Kidney (tissue), 13 donors: ENCODE measurements at regions not wholly inside any gene's neighbourhood (a gene's known extent, or its start where the extent isn't known, plus 50 kb on each side); places are given as distances from the start of the nearest gene placed in this dataset.

Experiments used
- DNase-seq, 5 donors: peaks; one replicate each; pipeline ENCODE4 v3.0.0-alpha.2; 2013 to 2020
- FAIRE-seq: peaks from 2 replicates; lab custom pipeline; 2012; peaks lifted over from hg19 to GRCh38; lab: Jason Lieb, UNC
- H3K27ac ChIP-seq, 2 donors: one replicate each; pipeline ENCODE4 v1.7.0; 2013; ENCODE audit warnings: low read depth in 2 of 2, low read length in 2 of 2, inconsistent platforms in 1 of 2
- H3K27me3 ChIP-seq: one replicate; pipeline ENCODE4 v1.7.1; 2013; ENCODE audit warnings: low read length, inconsistent platforms; ENCODE audit not compliant: control insufficient read depth, insufficient read depth
- H3K36me3 ChIP-seq, 3 donors: one replicate each; pipeline versions ENCODE4 v1.7.0 to v1.7.1; 2013; ENCODE audit warnings: low read length in 3 of 3, control low read depth in 1 of 3, inconsistent platforms in 1 of 3; ENCODE audit not compliant: insufficient read depth in 3 of 3, control insufficient read depth in 2 of 3
- H3K4me1 ChIP-seq, 3 donors: one replicate each; pipeline versions ENCODE4 v1.7.0 to v1.7.1; 2013; ENCODE audit warnings: low read length in 3 of 3, inconsistent platforms in 1 of 3, low read depth in 1 of 3; ENCODE audit not compliant: control insufficient read depth in 2 of 3, insufficient read depth in 2 of 3
- H3K4me3 ChIP-seq, 3 donors: one replicate each; pipeline versions ENCODE4 v1.7.0 to v1.8.1; 2013; ENCODE audit warnings: low read length in 3 of 3, control low read depth in 1 of 3, inconsistent platforms in 1 of 3
- H3K9ac ChIP-seq, 3 donors: one replicate each; pipeline versions ENCODE4 v1.7.0 to v1.7.1; 2013; ENCODE audit warnings: low read length in 3 of 3, control low read depth in 1 of 3, inconsistent platforms in 1 of 3
- H3K9me3 ChIP-seq, 3 donors: one replicate each; pipeline versions ENCODE4 v1.7.0 to v1.7.1; 2013; ENCODE audit warnings: low read length in 3 of 3, control low read depth in 1 of 3, inconsistent platforms in 1 of 3; ENCODE audit not compliant: control insufficient read depth in 2 of 3, insufficient read depth in 1 of 3
- intact Hi-C: fragments of 100-400 bp; cut with DNase I; formaldehyde crosslinking; loops from one replicate; pipeline ENCODE4 v1.11.1; 2022
- TF ChIP-seq, protein P1 (sequence below): IDR thresholded peaks from 3 replicates; pipeline ENCODE4 v1.5.1; 2012; ENCODE audit warnings: mild to moderate bottlenecking, moderate library complexity, borderline replicate concordance; ENCODE audit not compliant: insufficient read depth; ENCODE audit errors: extremely low read depth
- donor health status: control.
- donor health status: control.
- donor health status: control.
- donor health status: control.
- donor health status: control.
- donor health status: DM: yes; HTN: yes; CAD: no.
- donor health status: Normal renal cell carcinoma (clear cell type).

GRCh38 chr2:139918982-139919381 is 1138.8 kb upstream of the NXPH2 start:
- no peak for DNase-seq
- intact Hi-C loops: no loop called here
- Histone ChIP-seq H3K27me3 (no peaks in the 10 kb centered on the region), H3K36me3 (no peaks in the 10 kb centered on the region), H3K4me3 (no peak overlapping the region), H3K4me1 (no peaks in the 10 kb centered on the region), H3K27ac (no peak overlapping the region), H3K9ac (no peak overlapping the region), H3K9me3 (no peaks in the 10 kb centered on the region)
- FAIRE-seq: no peak
- TF ChIP-seq, protein P1, sequence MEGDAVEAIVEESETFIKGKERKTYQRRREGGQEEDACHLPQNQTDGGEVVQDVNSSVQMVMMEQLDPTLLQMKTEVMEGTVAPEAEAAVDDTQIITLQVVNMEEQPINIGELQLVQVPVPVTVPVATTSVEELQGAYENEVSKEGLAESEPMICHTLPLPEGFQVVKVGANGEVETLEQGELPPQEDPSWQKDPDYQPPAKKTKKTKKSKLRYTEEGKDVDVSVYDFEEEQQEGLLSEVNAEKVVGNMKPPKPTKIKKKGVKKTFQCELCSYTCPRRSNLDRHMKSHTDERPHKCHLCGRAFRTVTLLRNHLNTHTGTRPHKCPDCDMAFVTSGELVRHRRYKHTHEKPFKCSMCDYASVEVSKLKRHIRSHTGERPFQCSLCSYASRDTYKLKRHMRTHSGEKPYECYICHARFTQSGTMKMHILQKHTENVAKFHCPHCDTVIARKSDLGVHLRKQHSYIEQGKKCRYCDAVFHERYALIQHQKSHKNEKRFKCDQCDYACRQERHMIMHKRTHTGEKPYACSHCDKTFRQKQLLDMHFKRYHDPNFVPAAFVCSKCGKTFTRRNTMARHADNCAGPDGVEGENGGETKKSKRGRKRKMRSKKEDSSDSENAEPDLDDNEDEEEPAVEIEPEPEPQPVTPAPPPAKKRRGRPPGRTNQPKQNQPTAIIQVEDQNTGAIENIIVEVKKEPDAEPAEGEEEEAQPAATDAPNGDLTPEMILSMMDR: no peak

DNA sequence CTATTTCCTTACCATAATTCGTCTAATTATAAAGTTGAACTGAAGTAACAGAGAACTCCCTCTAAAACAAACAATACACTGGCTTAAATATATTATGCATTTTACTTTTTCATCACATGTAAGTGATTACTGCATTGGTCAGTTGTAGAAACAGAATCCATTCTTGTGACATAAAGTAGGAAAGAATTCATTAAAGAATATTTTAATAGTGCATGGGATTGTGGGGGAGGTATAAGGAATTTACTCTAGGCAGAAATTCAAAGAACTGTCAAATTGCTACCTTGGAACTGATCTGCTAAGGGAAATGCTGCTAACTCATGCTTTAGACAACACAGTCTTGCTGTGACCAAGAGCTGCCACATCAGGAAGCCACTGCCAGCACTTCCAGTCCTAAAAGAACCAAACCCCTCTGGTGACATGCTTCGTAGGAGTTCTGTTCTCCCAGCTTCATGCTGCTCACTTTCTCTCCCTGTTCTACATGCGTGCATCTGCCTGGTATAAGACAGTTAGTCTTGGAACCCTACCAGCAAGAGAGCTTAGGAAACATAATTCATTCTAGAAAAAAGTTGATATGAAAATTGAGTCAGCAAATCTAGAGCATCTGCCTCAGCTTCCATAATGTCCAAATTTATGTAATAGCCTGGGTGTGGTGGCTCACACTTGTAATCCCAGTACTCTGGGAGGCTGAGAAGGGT is 1137.6 kb upstream of the NXPH2 start:
- no peaks in the 10 kb centered on the region for H3K36me3 ChIP-seq
- TF ChIP-seq, protein P1: no peak
- H3K9ac ChIP-seq: no peak overlapping the region
- H3K9me3 ChIP-seq: no peaks in the 10 kb centered on the region
- FAIRE-seq (no peak), DNase-seq (peak in 2 of 5 donors; percentile 8 to 16)
- H3K27ac ChIP-seq: no peak overlapping the region
- H3K4me1 ChIP-seq: no peaks in the 10 kb centered on the region
- no peaks in the 10 kb centered on the region for H3K27me3 ChIP-seq
- no peak overlapping the region for H3K4me3 ChIP-seq
- intact Hi-C loops: no loop called here

GRCh38 chr2:139916822-139917221 is 1136.6 kb upstream of the NXPH2 start:
- intact Hi-C loops: no loop called here
- no peak overlapping the region for H3K27ac ChIP-seq
- TF ChIP-seq, protein P1: no peak

More at GRCh38 chr2:139916822-139917221, 1136.6 kb upstream of the NXPH2 start:
- FAIRE-seq: no peak
- Histone ChIP-seq H3K27me3 (no peaks in the 10 kb centered on the region), H3K36me3 (no peaks in the 10 kb centered on the region), H3K9ac (no peak overlapping the region), H3K4me3 (no peak overlapping the region), H3K4me1 (no peaks in the 10 kb centered on the region), H3K9me3 (no peaks in the 10 kb centered on the region)
- peak in 1 of 5 donors; percentile 20 for DNase-seq
